HT1080 (cell line): ENCODE measurements at regions not wholly inside any gene's neighbourhood (a gene's known extent, or its start where the extent isn't known, plus 50 kb on each side); places are given as distances from the start of the nearest gene placed in this dataset.
"Not testable (repeated sequence)": the region's sequence is repeated elsewhere in the genome, so short reads cannot be mapped to it uniquely, and the experiment has no call there.

ENCODE experiments used
- DNase-seq: peaks from one replicate; pipeline ENCODE4 v3.0.0-alpha.2; 2015; ENCODE audit warnings: low read depth

GRCh38 chr15:39016706-39017105 is 452.1 kb upstream of the RASGRP1 start:
- no peak for DNase-seq

GRCh38 chr15:39018966-39019365 is 454.4 kb upstream of the RASGRP1 start:
- DNase-seq = no peak

- no peak for DNase-seq
Observed at GRCh38 chr15:39021341-39021740, 456.7 kb upstream of the RASGRP1 start.

GRCh38 chr15:39022532-39023305 is 458.1 kb upstream of the RASGRP1 start:
- no peak for DNase-seq

GRCh38 chr15:39025321-39025720 is 460.7 kb upstream of the RASGRP1 start:
- DNase-seq = no peak

GRCh38 chr15:39025881-39026280 is 461.3 kb upstream of the RASGRP1 start:
- DNase-seq = no peak

- peak; percentile 60 for DNase-seq
Observed at GRCh38 chr15:39028069-39028468, 463.5 kb upstream of the RASGRP1 start.

GRCh38 chr15:39029741-39030140 is 465.1 kb upstream of the RASGRP1 start:
- no peak for DNase-seq

- DNase-seq = peak; percentile 20
Observed at GRCh38 chr15:39030291-39031070, 465.9 kb upstream of the RASGRP1 start.

GRCh38 chr15:39031596-39031995 is 467.0 kb upstream of the RASGRP1 start:
- DNase-seq = no peak

- no peak for DNase-seq
Observed at GRCh38 chr15:39034816-39035215, 470.2 kb upstream of the RASGRP1 start.

- DNase-seq = not testable (repeated sequence)
Observed at GRCh38 chr15:39037611-39038010, 473.0 kb upstream of the RASGRP1 start.

- no peak for DNase-seq
Observed at GRCh38 chr15:39040861-39041260, 476.2 kb upstream of the RASGRP1 start.

- no peak for DNase-seq
Observed at GRCh38 chr15:39041979-39042495, 477.4 kb upstream of the RASGRP1 start.

GRCh38 chr15:39051626-39052322 is 487.2 kb upstream of the RASGRP1 start:
- DNase-seq = no peak

- no peak for DNase-seq
Observed at GRCh38 chr15:39052323-39052705, 487.7 kb upstream of the RASGRP1 start.

- no peak for DNase-seq
Observed at GRCh38 chr15:39053480-39053879, 488.9 kb upstream of the RASGRP1 start.

GRCh38 chr15:39054128-39054732 is 489.6 kb upstream of the RASGRP1 start:
- no peak for DNase-seq

- DNase-seq = no peak
Observed at GRCh38 chr15:39056357-39056756, 491.7 kb upstream of the RASGRP1 start.

GRCh38 chr15:39058351-39059131 is 493.9 kb upstream of the RASGRP1 start:
- DNase-seq = no peak

- no peak for DNase-seq
Observed at GRCh38 chr15:39059917-39060316, 495.3 kb upstream of the RASGRP1 start.
